HEK293 (cell line): ENCODE measurements at regions not wholly inside any gene's neighbourhood (a gene's known extent, or its start where the extent isn't known, plus 50 kb on each side); places are given as distances from the start of the nearest gene placed in this dataset.

Source experiments
- SALL2 ChIP-seq: fragments of 450-650 bp; formaldehyde crosslinking; IDR thresholded peaks from 2 replicates; pipeline ENCODE4 v1.5.0; 2017; ENCODE audit warnings: missing biosample characterization, mild to moderate bottlenecking, missing genetic modification characterization, borderline replicate concordance
- YY1 ChIP-seq: fragments of 450-650 bp; formaldehyde crosslinking; IDR thresholded peaks from 2 replicates; pipeline ENCODE4 v1.5.1; 2018; ENCODE audit warnings: missing biosample characterization, missing genetic modification characterization
- ZNF132 ChIP-seq: fragments of 450-650 bp; formaldehyde crosslinking; IDR thresholded peaks from 2 replicates; pipeline ENCODE4 v1.5.1; 2017; ENCODE audit warnings: missing biosample characterization, missing genetic modification characterization, borderline replicate concordance
- ZNF311 ChIP-seq: fragments of 450-650 bp; formaldehyde crosslinking; IDR thresholded peaks from 2 replicates; pipeline ENCODE4 v1.5.1; 2017; ENCODE audit warnings: missing biosample characterization, missing genetic modification characterization, borderline replicate concordance
- ZNF830 ChIP-seq: fragments of 450-650 bp; IDR thresholded peaks from 2 replicates; pipeline ENCODE4 v1.5.0; 2018; ENCODE audit warnings: missing biosample characterization, missing genetic modification characterization, low read depth, mild to moderate bottlenecking, moderate library complexity
- ZSCAN30 ChIP-seq: fragments of 450-650 bp; IDR thresholded peaks from 2 replicates; pipeline ENCODE4 v1.5.1; 2018; ENCODE audit warnings: missing biosample characterization, mild to moderate bottlenecking, missing genetic modification characterization, moderate library complexity
- TF ChIP-seq, protein P1 (sequence below): fragments of 450-650 bp; formaldehyde crosslinking; IDR thresholded peaks from 2 replicates; pipeline ENCODE4 v1.5.1; 2016; ENCODE audit warnings: missing biosample characterization, missing genetic modification characterization
- TF ChIP-seq, protein P2 (sequence below): fragments of 450-650 bp; formaldehyde crosslinking; IDR thresholded peaks from 2 replicates; pipeline ENCODE4 v1.5.1; 2016; ENCODE audit warnings: missing biosample characterization, missing genetic modification characterization, low read depth
- TF ChIP-seq, protein P3 (sequence below): fragments of 450-650 bp; formaldehyde crosslinking; IDR thresholded peaks from 2 replicates; pipeline ENCODE4 v1.5.1; 2016; ENCODE audit warnings: missing biosample characterization, missing genetic modification characterization
- TF ChIP-seq, protein P4 (sequence below): fragments of 450-650 bp; formaldehyde crosslinking; IDR thresholded peaks from 2 replicates; pipeline ENCODE4 v1.5.1; 2016; ENCODE audit warnings: missing biosample characterization, missing genetic modification characterization

DNA sequence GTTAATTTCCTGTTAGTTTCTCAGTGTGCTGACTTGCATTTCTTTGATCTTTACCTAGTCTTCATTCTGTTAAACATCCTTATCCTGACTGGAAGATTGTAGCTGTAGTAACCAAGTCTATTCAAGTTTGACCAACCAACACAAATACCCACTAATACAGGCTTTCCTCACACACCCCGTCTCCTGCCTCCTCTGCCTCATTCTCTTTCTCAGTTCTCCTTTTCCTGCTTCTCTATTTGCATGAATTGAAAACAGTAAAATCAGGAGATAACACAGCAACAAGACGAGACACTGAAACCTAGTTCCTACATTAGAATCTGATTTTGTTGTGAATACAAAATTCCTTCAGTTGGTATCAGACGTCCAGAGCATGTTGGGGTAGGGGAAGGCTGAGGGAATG is 116.9 kb upstream of the ARPP21 start:
- TF ChIP-seq, protein P1, sequence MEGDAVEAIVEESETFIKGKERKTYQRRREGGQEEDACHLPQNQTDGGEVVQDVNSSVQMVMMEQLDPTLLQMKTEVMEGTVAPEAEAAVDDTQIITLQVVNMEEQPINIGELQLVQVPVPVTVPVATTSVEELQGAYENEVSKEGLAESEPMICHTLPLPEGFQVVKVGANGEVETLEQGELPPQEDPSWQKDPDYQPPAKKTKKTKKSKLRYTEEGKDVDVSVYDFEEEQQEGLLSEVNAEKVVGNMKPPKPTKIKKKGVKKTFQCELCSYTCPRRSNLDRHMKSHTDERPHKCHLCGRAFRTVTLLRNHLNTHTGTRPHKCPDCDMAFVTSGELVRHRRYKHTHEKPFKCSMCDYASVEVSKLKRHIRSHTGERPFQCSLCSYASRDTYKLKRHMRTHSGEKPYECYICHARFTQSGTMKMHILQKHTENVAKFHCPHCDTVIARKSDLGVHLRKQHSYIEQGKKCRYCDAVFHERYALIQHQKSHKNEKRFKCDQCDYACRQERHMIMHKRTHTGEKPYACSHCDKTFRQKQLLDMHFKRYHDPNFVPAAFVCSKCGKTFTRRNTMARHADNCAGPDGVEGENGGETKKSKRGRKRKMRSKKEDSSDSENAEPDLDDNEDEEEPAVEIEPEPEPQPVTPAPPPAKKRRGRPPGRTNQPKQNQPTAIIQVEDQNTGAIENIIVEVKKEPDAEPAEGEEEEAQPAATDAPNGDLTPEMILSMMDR: no peak
- TF ChIP-seq ZNF132 (tag by site-specific recombination): no peak
- TF ChIP-seq, protein P2, sequence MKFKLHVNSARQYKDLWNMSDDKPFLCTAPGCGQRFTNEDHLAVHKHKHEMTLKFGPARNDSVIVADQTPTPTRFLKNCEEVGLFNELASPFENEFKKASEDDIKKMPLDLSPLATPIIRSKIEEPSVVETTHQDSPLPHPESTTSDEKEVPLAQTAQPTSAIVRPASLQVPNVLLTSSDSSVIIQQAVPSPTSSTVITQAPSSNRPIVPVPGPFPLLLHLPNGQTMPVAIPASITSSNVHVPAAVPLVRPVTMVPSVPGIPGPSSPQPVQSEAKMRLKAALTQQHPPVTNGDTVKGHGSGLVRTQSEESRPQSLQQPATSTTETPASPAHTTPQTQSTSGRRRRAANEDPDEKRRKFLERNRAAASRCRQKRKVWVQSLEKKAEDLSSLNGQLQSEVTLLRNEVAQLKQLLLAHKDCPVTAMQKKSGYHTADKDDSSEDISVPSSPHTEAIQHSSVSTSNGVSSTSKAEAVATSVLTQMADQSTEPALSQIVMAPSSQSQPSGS: no peak
- TF ChIP-seq ZNF311 (tag by site-specific recombination): no peak
- TF ChIP-seq, protein P3, sequence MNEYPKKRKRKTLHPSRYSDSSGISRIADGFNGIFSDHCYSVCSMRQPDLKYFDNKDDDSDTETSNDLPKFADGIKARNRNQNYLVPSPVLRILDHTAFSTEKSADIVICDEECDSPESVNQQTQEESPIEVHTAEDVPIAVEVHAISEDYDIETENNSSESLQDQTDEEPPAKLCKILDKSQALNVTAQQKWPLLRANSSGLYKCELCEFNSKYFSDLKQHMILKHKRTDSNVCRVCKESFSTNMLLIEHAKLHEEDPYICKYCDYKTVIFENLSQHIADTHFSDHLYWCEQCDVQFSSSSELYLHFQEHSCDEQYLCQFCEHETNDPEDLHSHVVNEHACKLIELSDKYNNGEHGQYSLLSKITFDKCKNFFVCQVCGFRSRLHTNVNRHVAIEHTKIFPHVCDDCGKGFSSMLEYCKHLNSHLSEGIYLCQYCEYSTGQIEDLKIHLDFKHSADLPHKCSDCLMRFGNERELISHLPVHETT (tag by site-specific recombination): no peak
- TF ChIP-seq, protein P4, sequence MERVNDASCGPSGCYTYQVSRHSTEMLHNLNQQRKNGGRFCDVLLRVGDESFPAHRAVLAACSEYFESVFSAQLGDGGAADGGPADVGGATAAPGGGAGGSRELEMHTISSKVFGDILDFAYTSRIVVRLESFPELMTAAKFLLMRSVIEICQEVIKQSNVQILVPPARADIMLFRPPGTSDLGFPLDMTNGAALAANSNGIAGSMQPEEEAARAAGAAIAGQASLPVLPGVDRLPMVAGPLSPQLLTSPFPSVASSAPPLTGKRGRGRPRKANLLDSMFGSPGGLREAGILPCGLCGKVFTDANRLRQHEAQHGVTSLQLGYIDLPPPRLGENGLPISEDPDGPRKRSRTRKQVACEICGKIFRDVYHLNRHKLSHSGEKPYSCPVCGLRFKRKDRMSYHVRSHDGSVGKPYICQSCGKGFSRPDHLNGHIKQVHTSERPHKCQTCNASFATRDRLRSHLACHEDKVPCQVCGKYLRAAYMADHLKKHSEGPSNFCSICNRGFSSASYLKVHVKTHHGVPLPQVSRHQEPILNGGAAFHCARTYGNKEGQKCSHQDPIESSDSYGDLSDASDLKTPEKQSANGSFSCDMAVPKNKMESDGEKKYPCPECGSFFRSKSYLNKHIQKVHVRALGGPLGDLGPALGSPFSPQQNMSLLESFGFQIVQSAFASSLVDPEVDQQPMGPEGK (tag by site-specific recombination): no peak
- no peak for TF ChIP-seq YY1
- no peak for TF ChIP-seq ZNF830
- TF ChIP-seq ZSCAN30 (tag by site-specific recombination): no peak
- TF ChIP-seq SALL2 (tag by site-specific recombination): no peak
